Loucy (cell line): ENCODE measurements at regions not wholly inside any gene's neighbourhood (a gene's known extent, or its start where the extent isn't known, plus 50 kb on each side); places are given as distances from the start of the nearest gene placed in this dataset.

Source experiments
- CTCF ChIP-seq: fragments of 200-600 bp; sonication (generic); conservative IDR thresholded peaks from 2 replicates; pipeline ENCODE4 v1.5.1; 2014; ENCODE audit warnings: mild to moderate bottlenecking, antibody characterized with exemption, low read length
- EZH2phosphoT487 ChIP-seq: fragments of 200-600 bp; IDR thresholded peaks from 2 replicates; pipeline ENCODE4 v1.6.1; 2018; ENCODE audit warnings: antibody characterized with exemption, mild to moderate bottlenecking, moderate library complexity, borderline replicate concordance

GRCh38 chr3:164417955-164418354 lies 660.3 kb downstream of the SI start:
- TF ChIP-seq CTCF (no peak), EZH2phosphoT487 (no peak)
